Kidney tubule cell (primary cell): ENCODE measurements at regions not wholly inside any gene's neighbourhood (a gene's known extent, or its start where the extent isn't known, plus 50 kb on each side); places are given as distances from the start of the nearest gene placed in this dataset.
"Not testable (repeated sequence)": the region's sequence is repeated elsewhere in the genome, so short reads cannot be mapped to it uniquely, and the experiment has no call there.

ENCODE experiments used
- DNase-seq: peaks from one replicate; pipeline ENCODE4 v3.0.0-alpha.2; 2018; ENCODE audit warnings: low spot score

GRCh38 chr9:589723-590122 is 251.8 kb upstream of the DMRT1 start:
- DNase-seq = peak; percentile 30

GRCh38 chr9:591292-591691 is 250.2 kb upstream of the DMRT1 start:
- DNase-seq = peak; percentile 62

- DNase-seq = no peak
Measured at GRCh38 chr9:592225-592624, 249.3 kb upstream of the DMRT1 start.

GRCh38 chr9:592733-593132 is 248.8 kb upstream of the DMRT1 start:
- no peak for DNase-seq

DNA sequence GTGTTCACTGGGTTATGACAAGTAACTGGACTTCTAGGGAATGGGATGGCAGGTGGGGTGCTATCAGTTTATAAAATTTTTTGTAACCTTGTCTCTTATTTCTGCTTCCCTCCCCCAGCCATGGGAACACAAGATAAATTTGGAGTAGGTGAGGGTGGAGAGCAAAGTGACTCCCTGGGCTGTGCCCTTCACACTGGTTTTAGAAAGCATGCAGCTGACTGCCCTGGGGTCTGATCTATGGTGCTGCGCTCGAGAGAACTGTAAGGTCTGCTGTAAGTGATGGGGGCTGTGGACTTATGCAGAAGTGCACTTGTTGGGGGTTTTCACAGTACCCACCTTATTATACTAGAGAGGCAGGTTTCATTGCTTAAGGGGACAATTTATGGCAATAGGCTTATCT is 247.7 kb upstream of the DMRT1 start:
- no peak for DNase-seq

DNA sequence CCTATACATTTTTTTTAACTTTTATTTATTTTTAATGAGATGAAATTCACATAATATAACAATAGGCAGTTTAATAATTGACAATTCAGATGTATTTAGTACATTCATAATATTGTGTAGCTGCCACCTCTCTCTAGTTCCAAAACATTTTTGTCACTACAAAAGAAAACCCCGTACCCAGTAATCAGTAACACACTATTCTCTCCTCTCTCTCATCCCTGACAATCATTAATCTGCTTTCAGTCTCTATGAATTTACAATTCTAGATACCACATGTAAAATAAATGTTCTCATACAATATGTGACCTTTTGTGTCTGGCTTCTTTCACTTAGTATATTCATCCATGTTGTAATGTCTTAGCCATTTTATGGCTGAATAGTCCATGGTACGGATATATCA is 244.8 kb upstream of the DMRT1 start:
- no peak for DNase-seq

DNA sequence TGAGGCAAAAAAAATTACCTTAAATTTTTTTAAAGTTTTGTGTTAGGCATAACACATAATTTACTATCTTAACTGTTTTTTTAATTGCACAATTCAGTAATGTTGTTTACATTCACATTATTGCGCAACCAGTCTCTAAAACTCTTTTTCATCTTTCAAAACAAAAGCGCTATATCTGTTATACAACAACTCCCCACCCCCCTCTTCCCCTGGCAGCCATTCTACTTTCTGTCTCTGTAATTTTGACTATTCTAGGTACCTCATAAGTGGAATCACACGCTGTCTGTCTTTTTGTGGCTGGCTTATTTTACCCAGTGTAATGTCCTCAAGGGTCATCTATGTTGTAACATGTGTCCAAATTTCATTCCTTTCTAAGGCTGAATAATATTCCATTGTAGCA is 241.5 kb upstream of the DMRT1 start:
- no peak for DNase-seq

GRCh38 chr9:602716-603115 is 238.8 kb upstream of the DMRT1 start:
- DNase-seq = no peak

DNA sequence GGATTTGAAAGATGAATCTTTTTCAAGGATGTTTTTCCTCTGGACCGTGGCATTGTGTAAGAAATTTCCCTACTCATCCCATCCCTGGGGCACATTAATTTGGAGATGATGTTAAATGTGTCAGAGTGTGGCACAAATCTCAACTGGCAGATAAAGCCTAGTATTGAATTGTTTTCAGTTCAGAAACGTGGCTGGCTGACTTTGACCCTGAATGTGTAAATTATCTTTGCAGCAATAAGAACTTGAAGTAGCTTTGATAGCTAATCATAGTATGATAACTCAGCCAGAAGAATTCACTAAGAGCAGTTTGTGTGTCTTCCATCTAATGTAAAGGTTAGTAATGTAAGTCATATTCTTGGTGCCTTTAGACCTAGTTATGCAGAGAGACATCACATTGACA is 238.4 kb upstream of the DMRT1 start:
- DNase-seq = no peak

GRCh38 chr9:607417-607816 is 234.1 kb upstream of the DMRT1 start:
- no peak for DNase-seq

- peak; percentile 75 for DNase-seq
Measured at GRCh38 chr9:613771-614347, 227.6 kb upstream of the DMRT1 start.

DNA sequence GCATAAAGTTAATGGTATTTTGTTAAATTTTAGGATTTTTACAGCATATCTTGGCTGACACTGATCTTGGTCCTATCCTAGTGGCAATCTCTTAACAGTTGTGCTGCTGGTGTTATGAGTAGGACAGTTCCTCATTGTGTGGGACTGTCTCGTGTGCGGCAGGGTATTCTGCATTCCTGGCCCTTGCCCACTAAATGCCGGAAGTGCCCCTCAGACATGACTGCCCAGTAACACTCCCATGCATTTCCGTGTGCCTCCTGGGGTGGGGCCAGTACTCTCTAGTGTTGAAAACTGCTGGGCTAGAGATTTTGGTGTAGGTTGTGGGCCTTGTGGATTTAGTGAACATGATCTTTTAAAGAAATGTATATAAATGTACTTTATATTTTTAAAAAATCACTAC is 227.1 kb upstream of the DMRT1 start:
- DNase-seq = peak; percentile 66

DNA sequence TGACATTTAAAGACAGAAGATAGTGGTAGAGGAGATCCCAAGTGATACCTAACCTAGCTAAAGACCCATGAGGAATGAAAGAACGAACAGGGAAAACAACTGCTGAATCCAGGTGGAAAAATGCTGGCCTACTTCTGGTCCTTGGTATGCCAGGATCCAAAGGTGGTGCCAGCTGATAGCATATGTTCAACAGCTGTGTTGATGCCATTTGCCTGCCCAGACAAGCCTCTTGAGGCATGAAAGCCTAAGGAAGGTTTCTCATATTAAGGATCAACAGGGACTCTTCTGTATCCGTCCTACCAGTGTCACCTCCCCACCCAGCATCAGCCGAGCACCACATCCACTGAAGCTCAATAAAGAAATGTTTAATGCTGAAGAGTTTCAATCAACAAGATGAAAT is 225.7 kb upstream of the DMRT1 start:
- DNase-seq = no peak

GRCh38 chr9:616694-617093 is 224.8 kb upstream of the DMRT1 start:
- no peak for DNase-seq

DNA sequence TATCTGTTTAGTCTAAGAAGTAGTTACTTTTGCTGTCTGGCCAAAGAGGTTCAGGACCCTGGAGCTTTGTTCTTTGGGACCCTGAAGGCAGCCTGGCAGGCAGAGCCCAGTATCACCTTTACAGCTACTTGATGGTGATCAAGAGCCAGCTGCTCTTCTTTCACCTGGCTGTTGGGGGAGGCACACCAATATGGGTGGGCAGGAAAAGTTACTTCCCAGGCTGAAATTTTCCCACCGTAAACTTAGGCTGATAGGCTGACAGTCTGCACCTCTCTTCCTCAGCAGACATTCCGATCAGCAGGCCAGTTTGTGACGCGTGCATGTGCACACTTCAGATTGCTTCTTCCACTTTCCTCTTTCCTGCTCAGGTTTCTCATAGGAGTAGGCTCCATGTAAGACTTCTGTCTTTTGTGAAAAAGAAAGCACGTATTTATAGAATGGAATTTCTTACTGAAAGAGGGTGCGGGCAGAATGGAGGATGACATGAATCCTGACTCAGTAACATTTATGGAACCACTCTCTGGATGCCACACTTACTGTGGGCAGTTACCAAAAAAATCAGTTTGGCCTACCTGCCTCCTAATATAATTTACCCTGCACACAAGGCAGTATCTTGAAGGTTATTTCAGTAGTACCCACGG is 223.9 kb upstream of the DMRT1 start:
- DNase-seq = no peak

- no peak for DNase-seq
Measured at GRCh38 chr9:618478-618877, 223.0 kb upstream of the DMRT1 start.

DNA sequence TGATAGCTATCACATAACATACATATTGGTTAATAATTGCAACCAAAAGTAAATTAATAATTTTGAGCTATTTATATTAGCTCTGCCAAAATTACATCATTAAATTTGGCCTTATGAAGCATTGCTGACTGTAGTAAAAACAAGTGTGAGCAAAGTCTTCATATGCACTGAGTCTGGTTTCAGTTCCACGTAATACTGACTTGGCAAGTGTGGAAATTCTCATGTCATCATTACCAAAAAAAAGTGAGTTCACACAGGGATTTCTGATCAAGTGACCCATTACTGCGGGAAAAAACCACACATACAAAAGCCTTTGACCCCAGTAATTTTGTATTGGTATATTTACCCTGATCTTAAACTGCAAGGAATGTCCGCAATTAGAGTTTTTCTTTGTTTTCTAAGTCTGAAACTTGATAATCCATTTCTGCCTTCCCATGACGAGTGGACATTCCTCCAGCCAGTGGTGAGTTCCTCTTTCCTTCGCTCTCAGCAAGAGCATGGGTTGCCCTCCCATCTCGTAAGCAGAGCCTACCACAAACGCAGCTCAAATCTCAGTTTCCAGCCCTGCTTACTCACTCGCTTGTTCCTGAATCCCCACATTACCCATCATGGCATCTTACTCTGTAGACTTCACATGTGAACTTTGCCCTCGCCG is 220.2 kb upstream of the DMRT1 start:
- DNase-seq = peak; percentile 18

GRCh38 chr9:624935-625500 is 216.5 kb upstream of the DMRT1 start:
- no peak for DNase-seq

- no peak for DNase-seq
Measured at GRCh38 chr9:625613-626012, 215.9 kb upstream of the DMRT1 start.

DNA sequence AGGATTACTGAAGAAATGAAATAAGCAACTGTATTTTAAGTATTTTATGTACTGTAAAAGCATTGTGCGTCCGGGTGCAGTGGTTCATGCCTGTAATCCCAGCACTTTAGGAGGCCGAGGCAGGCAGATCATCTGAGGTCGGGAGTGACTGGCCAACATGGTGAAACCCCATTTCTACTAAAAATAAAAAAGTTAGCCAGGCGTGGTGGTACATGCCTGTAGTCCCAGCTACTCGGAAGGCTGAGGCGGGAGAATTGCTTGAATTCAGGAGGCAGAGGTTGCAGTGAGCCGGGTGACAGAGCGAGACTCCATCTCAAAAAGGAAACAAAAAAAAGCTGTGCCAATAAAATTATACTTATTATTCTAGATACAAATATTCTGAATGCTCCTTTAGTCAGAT is 215.4 kb upstream of the DMRT1 start:
- DNase-seq = not testable (repeated sequence)

- DNase-seq = no peak
Measured at GRCh38 chr9:626596-626995, 214.9 kb upstream of the DMRT1 start.

GRCh38 chr9:627336-627970 is 214.0 kb upstream of the DMRT1 start:
- DNase-seq = no peak

- peak; percentile 21 for DNase-seq
Measured at GRCh38 chr9:629146-629545, 212.4 kb upstream of the DMRT1 start.
